ENCODE measurements at regions not wholly inside any gene's neighbourhood (a gene's known extent, or its start where the extent isn't known, plus 50 kb on each side); places are given as distances from the start of the nearest gene placed in this dataset.

- no peak for DNase-seq (ENCODE audit: low read depth, low spot score)
- Histone ChIP-seq H3K4me3 (ENCODE audit: low read depth in 2 of 2, low read length in 2 of 2) (no peak overlapping the region), H3K9me3 (ENCODE audit: control insufficient read depth, insufficient read depth, low read depth, low read length) (no peaks in the 10 kb centered on the region), H3K27me3 (ENCODE audit: control insufficient read depth, insufficient read depth, low read length) (no peaks in the 10 kb centered on the region), H3K27ac (ENCODE audit: low read length) (no peak overlapping the region), H3K36me3 (ENCODE audit: control insufficient read depth, insufficient read depth, low read length) (no peaks in the 10 kb centered on the region), H3K4me1 (ENCODE audit: control insufficient read depth, insufficient read depth, low read length) (peaks cover 39% of the 10 kb centered on the region)
- ATAC-seq: no peak
- intact Hi-C loops (cut with micrococcal nuclease; ENCODE audit: unreplicated experiment): no loop called here
- BruUV-seq (replicated peaks): no TSS peak
- POLR2A ChIA-PET: no interaction called here
- CTCF ChIA-PET: no interaction called here
- in situ Hi-C loops (cut with HindIII; ENCODE audit: low pct_unique_long_range_greater_than_20kb, low sequenced_read_pairs): no loop called here
- TF ChIP-seq POLR2AphosphoS5 (IDR thresholded peaks at IDR 0.05; ENCODE audit: low read depth, low read length): no peak
- TF ChIP-seq REST (IDR thresholded peaks at IDR 0.05; ENCODE audit: insufficient read depth in 1 of 2, low read depth in 2 of 2, low read length in 1 of 2): no peak
- TF ChIP-seq TCF7L2 (IDR thresholded peaks at IDR 0.05; ENCODE audit: low read depth, low read length): no peak
- no peak for TF ChIP-seq SIN3A (IDR thresholded peaks at IDR 0.05; ENCODE audit: borderline replicate concordance, insufficient read depth, low read depth, low read length)
- TF ChIP-seq CTCF (IDR thresholded peaks at IDR 0.05): no peak
Observed at GRCh38 chr6:144417681-144418080, 132.5 kb downstream of the UTRN start.

GRCh38 chr6:144418959-144419545 is 133.9 kb downstream of the UTRN start:
- in situ Hi-C loops (cut with HindIII; ENCODE audit: low pct_unique_long_range_greater_than_20kb, low sequenced_read_pairs) (no loop called here), intact Hi-C loops (cut with micrococcal nuclease; ENCODE audit: unreplicated experiment) (no loop called here)
- ATAC-seq (no peak), DNase-seq (ENCODE audit: low read depth, low spot score) (no peak)
- ChIA-PET CTCF (no interaction called here), POLR2A (interaction anchor here (0.8 kb wide), 1 partner anchor 883 kb away, joined by 4 read pairs; no protein-coding TSS in a partner anchor)
- no peak for TF ChIP-seq SIN3A (IDR thresholded peaks at IDR 0.05; ENCODE audit: borderline replicate concordance, insufficient read depth, low read depth, low read length)
- TF ChIP-seq CTCF (IDR thresholded peaks at IDR 0.05): no peak
- TF ChIP-seq TCF7L2 (IDR thresholded peaks at IDR 0.05; ENCODE audit: low read depth, low read length): no peak
- no peak for TF ChIP-seq REST (IDR thresholded peaks at IDR 0.05; ENCODE audit: insufficient read depth in 1 of 2, low read depth in 2 of 2, low read length in 1 of 2)
- TF ChIP-seq POLR2AphosphoS5 (IDR thresholded peaks at IDR 0.05; ENCODE audit: low read depth, low read length): no peak
- H3K36me3 ChIP-seq (ENCODE audit: control insufficient read depth, insufficient read depth, low read length): no peaks in the 10 kb centered on the region
- no peak overlapping the region for H3K4me3 ChIP-seq (ENCODE audit: low read depth in 2 of 2, low read length in 2 of 2)
- H3K4me1 ChIP-seq (ENCODE audit: control insufficient read depth, insufficient read depth, low read length): peaks cover 34% of the 10 kb centered on the region
- H3K27ac ChIP-seq (ENCODE audit: low read length): no peak overlapping the region
- no TSS peak for BruUV-seq (replicated peaks)
- H3K27me3 ChIP-seq (ENCODE audit: control insufficient read depth, insufficient read depth, low read length): no peaks in the 10 kb centered on the region
- H3K9me3 ChIP-seq (ENCODE audit: control insufficient read depth, insufficient read depth, low read depth, low read length): no peaks in the 10 kb centered on the region
